TTC549 (cell line): ENCODE measurements at regions not wholly inside any gene's neighbourhood (a gene's known extent, or its start where the extent isn't known, plus 50 kb on each side); places are given as distances from the start of the nearest gene placed in this dataset.
"Not testable (repeated sequence)": the region's sequence is repeated elsewhere in the genome, so short reads cannot be mapped to it uniquely, and the experiment has no call there.

Experiments used
- FAIRE-seq: peaks from 2 replicates; lab custom pipeline; 2012; peaks lifted over from hg19 to GRCh38; lab: Jason Lieb, UNC

GRCh38 chr3:104137116-104137515, 1229.6 kb upstream of the ALCAM start:
- FAIRE-seq = no peak

- no peak for FAIRE-seq
These were observed 1221.5 kb upstream of the ALCAM start for GRCh38 chr3:104145164-104145563.

GRCh38 chr3:104149154-104149553, 1217.6 kb upstream of the ALCAM start:
- FAIRE-seq = no peak

- no peak for FAIRE-seq
These were observed 1216.0 kb upstream of the ALCAM start for GRCh38 chr3:104150724-104151123.

- FAIRE-seq = no peak
These were observed 1211.8 kb upstream of the ALCAM start for GRCh38 chr3:104154896-104155295.

GRCh38 chr3:104165866-104166265, 1200.8 kb upstream of the ALCAM start:
- FAIRE-seq = no peak

GRCh38 chr3:104168386-104168785, 1198.3 kb upstream of the ALCAM start:
- no peak for FAIRE-seq

- FAIRE-seq = no peak
These were observed 1191.0 kb upstream of the ALCAM start for GRCh38 chr3:104175696-104176095.

- no peak for FAIRE-seq
These were observed 1190.0 kb upstream of the ALCAM start for GRCh38 chr3:104176706-104177105.

GRCh38 chr3:104178680-104179079, 1188.0 kb upstream of the ALCAM start:
- FAIRE-seq = no peak

- no peak for FAIRE-seq
These were observed 1185.8 kb upstream of the ALCAM start for GRCh38 chr3:104180906-104181305.

GRCh38 chr3:104190681-104191080, 1176.0 kb upstream of the ALCAM start:
- no peak for FAIRE-seq

- FAIRE-seq = no peak
These were observed 1168.6 kb upstream of the ALCAM start for GRCh38 chr3:104198131-104198530.

GRCh38 chr3:104206925-104207324, 1159.8 kb upstream of the ALCAM start:
- no peak for FAIRE-seq

GRCh38 chr3:104214277-104214676, 1152.4 kb upstream of the ALCAM start:
- FAIRE-seq = no peak

GRCh38 chr3:104214937-104215336, 1151.8 kb upstream of the ALCAM start:
- no peak for FAIRE-seq

- not testable (repeated sequence) for FAIRE-seq
These were observed 1147.7 kb upstream of the ALCAM start for GRCh38 chr3:104219046-104219445.

- no peak for FAIRE-seq
These were observed 1132.1 kb upstream of the ALCAM start for GRCh38 chr3:104234442-104235194.

- FAIRE-seq = no peak
These were observed 1122.0 kb upstream of the ALCAM start for GRCh38 chr3:104244680-104245220.

- FAIRE-seq = no peak
These were observed 1121.4 kb upstream of the ALCAM start for GRCh38 chr3:104245261-104245660.

- no peak for FAIRE-seq
These were observed 1120.7 kb upstream of the ALCAM start for GRCh38 chr3:104245981-104246380.

GRCh38 chr3:104257486-104257885, 1109.2 kb upstream of the ALCAM start:
- no peak for FAIRE-seq

GRCh38 chr3:104263477-104263876, 1103.2 kb upstream of the ALCAM start:
- no peak for FAIRE-seq

GRCh38 chr3:104266219-104266618, 1100.5 kb upstream of the ALCAM start:
- not testable (repeated sequence) for FAIRE-seq
